GM12865 (cell line): ENCODE measurements at regions not wholly inside any gene's neighbourhood (a gene's known extent, or its start where the extent isn't known, plus 50 kb on each side); places are given as distances from the start of the nearest gene placed in this dataset.

Source experiments
- DNase-seq: peaks from one replicate; pipeline ENCODE4 v3.0.0; 2010; ENCODE audit warnings: low read depth
- H3K4me3 ChIP-seq: 2 replicates; pipeline ENCODE4 v1.5.1; 2011; ENCODE audit warnings: mild to moderate bottlenecking, low read depth, low read length, control low read depth
- CTCF ChIP-seq: IDR thresholded peaks from 2 replicates; pipeline ENCODE4 v1.5.1; 2011; ENCODE audit warnings: low read length, control low read depth, low read depth, inconsistent platforms; ENCODE audit not compliant: insufficient read depth; ENCODE audit errors: missing control alignments

GRCh38 chr3:10574101-10574620 is 68.8 kb upstream of the ATP2B2 start:
- TF ChIP-seq CTCF, result no peak
- DNase-seq, result no peak
- no peak overlapping the region for H3K4me3 ChIP-seq

GRCh38 chr3:10575601-10576160 is 70.3 kb upstream of the ATP2B2 start:
- no peak overlapping the region for H3K4me3 ChIP-seq
- DNase-seq, result no peak
- no peak for TF ChIP-seq CTCF

- no peak overlapping the region for H3K4me3 ChIP-seq
- DNase-seq, result no peak
- TF ChIP-seq CTCF, result no peak
Observed at GRCh38 chr3:10577486-10577885, 72.1 kb upstream of the ATP2B2 start.

- no peak for TF ChIP-seq CTCF
- no peak for DNase-seq
- H3K4me3 ChIP-seq, result no peak overlapping the region
Observed at GRCh38 chr3:10580426-10580825, 75.0 kb upstream of the ATP2B2 start.

- no peak for TF ChIP-seq CTCF
- DNase-seq, result no peak
- H3K4me3 ChIP-seq, result no peak overlapping the region
Observed at GRCh38 chr3:10581251-10581650, 75.9 kb upstream of the ATP2B2 start.

GRCh38 chr3:10581716-10582115 is 76.3 kb upstream of the ATP2B2 start:
- TF ChIP-seq CTCF, result no peak
- DNase-seq, result no peak
- H3K4me3 ChIP-seq, result no peak overlapping the region

- H3K4me3 ChIP-seq, result no peak overlapping the region
- no peak for DNase-seq
- TF ChIP-seq CTCF, result no peak
Observed at GRCh38 chr3:10582733-10583132, 77.3 kb upstream of the ATP2B2 start.
